WTC11 (cell line): ENCODE measurements at regions not wholly inside any gene's neighbourhood (a gene's known extent, or its start where the extent isn't known, plus 50 kb on each side); places are given as distances from the start of the nearest gene placed in this dataset.

Experiments used
- ATAC-seq: fragments of 200-7000 bp; cut with Tn5 transposase; 2 replicates; pipeline ENCODE4 v1.10.0; 2021; ENCODE audit warnings: mild to moderate bottlenecking, moderate library complexity
- CTCF ChIA-PET: fragments of 300-600 bp; sonication (Branson Sonifier 250); formaldehyde crosslinking; loops from one replicate; lab custom pipeline; 2021; ENCODE audit warnings: antibody characterized with exemption; lab: Charles Lee
- POLR2A ChIA-PET: fragments of 350-600 bp; sonication (Branson Sonifier 250); formaldehyde crosslinking; loops from one replicate; lab custom pipeline; 2021; ENCODE audit warnings: antibody characterized with exemption; lab: Charles Lee
- DNase-seq: peaks from one replicate; pipeline ENCODE4 v3.0.0; 2021; ENCODE audit warnings: low spot score
- H3K27ac Mint-ChIP-seq: 2 replicates; pipeline ENCODE4 v1.8.0; 2021; ENCODE audit warnings: mixed read lengths
- H3K27me3 Mint-ChIP-seq: 2 replicates; pipeline ENCODE4 v1.8.0; 2021; ENCODE audit warnings: low read depth, mild to moderate bottlenecking, moderate library complexity, mixed read lengths
- H3K36me3 Mint-ChIP-seq: 2 replicates; pipeline ENCODE4 v1.8.0; 2021; ENCODE audit warnings: mixed read lengths
- H3K4me1 Mint-ChIP-seq: 2 replicates; pipeline ENCODE4 v1.8.0; 2022; ENCODE audit warnings: mixed read lengths
- H3K4me3 Mint-ChIP-seq: 2 replicates; pipeline ENCODE4 v1.8.0; 2021; ENCODE audit warnings: mild to moderate bottlenecking, moderate library complexity, mixed read lengths
- H3K9me3 Mint-ChIP-seq: 2 replicates; pipeline ENCODE4 v1.8.0; 2021; ENCODE audit warnings: mixed read lengths
- AFF4 ChIP-seq: sonication (generic); formaldehyde crosslinking; IDR thresholded peaks from 2 replicates; pipeline ENCODE4 v1.8.1; 2023; ENCODE audit warnings: mild to moderate bottlenecking, missing genetic modification reagents, borderline replicate concordance
- ATF6 ChIP-seq: sonication (generic); formaldehyde crosslinking; IDR thresholded peaks from 2 replicates; pipeline ENCODE4 v1.8.1; 2023; ENCODE audit warnings: mild to moderate bottlenecking, missing genetic modification reagents
- CBFB ChIP-seq: sonication (generic); formaldehyde crosslinking; IDR thresholded peaks from 2 replicates; pipeline ENCODE4 v1.8.1; 2022; ENCODE audit warnings: mild to moderate bottlenecking, low read depth, missing genetic modification reagents
- ELF4 ChIP-seq: sonication (generic); formaldehyde crosslinking; IDR thresholded peaks from 2 replicates; pipeline ENCODE4 v1.8.1; 2022; ENCODE audit warnings: low read depth, mild to moderate bottlenecking, moderate library complexity, missing genetic modification reagents
- FOXP1 ChIP-seq: sonication (generic); formaldehyde crosslinking; IDR thresholded peaks from 2 replicates; pipeline ENCODE4 v1.8.0; 2022; ENCODE audit warnings: missing genetic modification reagents, mild to moderate bottlenecking, moderate library complexity, borderline replicate concordance
- GTF2I ChIP-seq: fragments of 250-450 bp; sonication (Bioruptor Pico); conservative IDR thresholded peaks from 2 replicates; pipeline ENCODE4 v1.4.0; 2021; ENCODE audit warnings: mild to moderate bottlenecking
- HMGA2 ChIP-seq: fragments of 250-450 bp; sonication (Bioruptor Pico); IDR thresholded peaks from 2 replicates; pipeline ENCODE4 v1.4.0; 2021; ENCODE audit warnings: mild to moderate bottlenecking, moderate library complexity
- HMGXB4 ChIP-seq: sonication (generic); formaldehyde crosslinking; IDR thresholded peaks from 2 replicates; pipeline ENCODE4 v1.8.1; 2023; ENCODE audit warnings: mild to moderate bottlenecking, moderate library complexity, missing genetic modification reagents
- MXD4 ChIP-seq: fragments of 250-450 bp; sonication (Bioruptor Pico); IDR thresholded peaks from 2 replicates; pipeline ENCODE4 v1.8.0; 2021; ENCODE audit warnings: mild to moderate bottlenecking, moderate library complexity, borderline replicate concordance
- MYBL2 ChIP-seq: sonication (generic); formaldehyde crosslinking; IDR thresholded peaks from 2 replicates; pipeline ENCODE4 v1.8.1; 2023; ENCODE audit warnings: mild to moderate bottlenecking, moderate library complexity, missing genetic modification reagents
- RORB ChIP-seq: fragments of 250-450 bp; sonication (Bioruptor Pico); IDR thresholded peaks from 2 replicates; pipeline ENCODE4 v1.9.0; 2021; ENCODE audit warnings: mild to moderate bottlenecking
- SP1 ChIP-seq: sonication (generic); formaldehyde crosslinking; conservative IDR thresholded peaks from 2 replicates; pipeline ENCODE4 v1.8.1; 2022; ENCODE audit warnings: missing genetic modification reagents
- TEAD1 ChIP-seq: sonication (generic); formaldehyde crosslinking; IDR thresholded peaks from 2 replicates; pipeline ENCODE4 v1.8.0; 2022; ENCODE audit warnings: mild to moderate bottlenecking, missing genetic modification reagents
- TP53 ChIP-seq: sonication (generic); formaldehyde crosslinking; IDR thresholded peaks from 2 replicates; pipeline ENCODE4 v1.8.1; 2023; ENCODE audit warnings: mild to moderate bottlenecking, missing genetic modification reagents
- ZBTB21 ChIP-seq: sonication (generic); formaldehyde crosslinking; IDR thresholded peaks from 2 replicates; pipeline ENCODE4 v1.8.1; 2023; ENCODE audit warnings: mild to moderate bottlenecking, missing genetic modification reagents, borderline replicate concordance
- ZNF138 ChIP-seq: sonication (generic); formaldehyde crosslinking; conservative IDR thresholded peaks from 2 replicates; pipeline ENCODE4 v1.8.1; 2022; ENCODE audit warnings: mild to moderate bottlenecking, moderate library complexity, missing genetic modification reagents
- ZNF263 ChIP-seq: sonication (generic); formaldehyde crosslinking; IDR thresholded peaks from 2 replicates; pipeline ENCODE4 v1.8.1; 2022; ENCODE audit warnings: low read depth, mild to moderate bottlenecking, moderate library complexity, missing genetic modification reagents
- ZNF281 ChIP-seq: sonication (generic); formaldehyde crosslinking; IDR thresholded peaks from 2 replicates; pipeline ENCODE4 v1.8.0; 2023; ENCODE audit warnings: mild to moderate bottlenecking, missing genetic modification reagents
- ZNF416 ChIP-seq: fragments of 250-450 bp; sonication (Bioruptor Pico); IDR thresholded peaks from 2 replicates; pipeline ENCODE4 v1.9.0; 2021; ENCODE audit warnings: mild to moderate bottlenecking, inconsistent platforms
- ZNF425 ChIP-seq: fragments of 250-450 bp; sonication (Bioruptor Pico); conservative IDR thresholded peaks from 2 replicates; pipeline ENCODE4 v1.9.0; 2021; ENCODE audit warnings: mild to moderate bottlenecking
- ZNF532 ChIP-seq: fragments of 250-450 bp; sonication (Bioruptor Pico); IDR thresholded peaks from 2 replicates; pipeline ENCODE4 v1.9.0; 2021; ENCODE audit warnings: mild to moderate bottlenecking, borderline replicate concordance

GRCh38 chrX:96615448-96615847 lies 69.2 kb upstream of the DIAPH2 start:
- ChIA-PET CTCF (no interaction called here), POLR2A (no interaction called here)
- ATAC-seq, result no peak
- H3K4me3 Mint-ChIP-seq, result no peak overlapping the region
- H3K36me3 Mint-ChIP-seq, result no peaks in the 10 kb centered on the region
- H3K9me3 Mint-ChIP-seq, result no peaks in the 10 kb centered on the region
- no peaks in the 10 kb centered on the region for H3K4me1 Mint-ChIP-seq
- no peak overlapping the region for H3K27ac Mint-ChIP-seq
- TF ChIP-seq MYBL2 (no peak), SP1 (CRISPR knock-in tag) (no peak), ZBTB21 (no peak), CBFB (CRISPR knock-in tag) (no peak), MXD4 (no peak), ZNF138 (CRISPR knock-in tag) (no peak), RORB (no peak), HMGA2 (CRISPR knock-in tag) (no peak), ZNF416 (CRISPR knock-in tag) (no peak), ZNF425 (CRISPR knock-in tag) (no peak), TP53 (CRISPR knock-in tag) (no peak), HMGXB4 (CRISPR knock-in tag) (no peak), GTF2I (CRISPR knock-in tag) (no peak), ZNF281 (no peak), ATF6 (no peak), ELF4 (CRISPR knock-in tag) (no peak), TEAD1 (CRISPR knock-in tag) (no peak)
- TF ChIP-seq, all 79 proteins: peak for 0
- DNase-seq, result no peak
- no peaks in the 10 kb centered on the region for H3K27me3 Mint-ChIP-seq

GRCh38 chrX:96619588-96619987 lies 65.1 kb upstream of the DIAPH2 start:
- DNase-seq (no peak), ATAC-seq (no peak)
- POLR2A ChIA-PET, result no interaction called here
- H3K36me3 Mint-ChIP-seq, result peaks cover 7% of the 10 kb centered on the region
- no peak overlapping the region for H3K27ac Mint-ChIP-seq
- H3K9me3 Mint-ChIP-seq, result peaks cover 7% of the 10 kb centered on the region
- H3K4me1 Mint-ChIP-seq, result no peaks in the 10 kb centered on the region
- H3K4me3 Mint-ChIP-seq, result no peak overlapping the region
- CTCF ChIA-PET, result no interaction called here
- no peaks in the 10 kb centered on the region; the same call in 1 of the 2 replicates for H3K27me3 Mint-ChIP-seq
- TF ChIP-seq ZNF532 (CRISPR knock-in tag) (no peak), AFF4 (CRISPR knock-in tag) (no peak), ELF4 (CRISPR knock-in tag) (no peak), FOXP1 (CRISPR knock-in tag) (no peak), ZNF263 (CRISPR knock-in tag) (no peak)
